GM10248 (cell line): ENCODE measurements at regions not wholly inside any gene's neighbourhood (a gene's known extent, or its start where the extent isn't known, plus 50 kb on each side); places are given as distances from the start of the nearest gene placed in this dataset.

Experiments
- CTCF ChIA-PET: fragments of 300-600 bp; sonication (Branson Sonifier 250); formaldehyde crosslinking; extraction: SDS; loops from one replicate; lab custom pipeline; 2021; ENCODE audit warnings: antibody characterized with exemption; lab: Yijun Ruan, JAX
- POLR2A ChIA-PET: fragments of 350-650 bp; sonication (Branson Sonifier 250); formaldehyde crosslinking; extraction: SDS; loops from one replicate; lab custom pipeline; 2020; ENCODE audit warnings: antibody characterized with exemption; lab: Yijun Ruan, JAX
- DNase-seq: peaks from one replicate; pipeline ENCODE4 v3.0.0; 2012; ENCODE audit errors: extremely low spot score
- TF ChIP-seq, protein P1 (sequence below): IDR thresholded peaks from 2 replicates; pipeline ENCODE4 v1.5.1; 2012; ENCODE audit warnings: mild to moderate bottlenecking, low read depth; ENCODE audit errors: extremely low read depth, missing control alignments, control extremely low read depth

DNA sequence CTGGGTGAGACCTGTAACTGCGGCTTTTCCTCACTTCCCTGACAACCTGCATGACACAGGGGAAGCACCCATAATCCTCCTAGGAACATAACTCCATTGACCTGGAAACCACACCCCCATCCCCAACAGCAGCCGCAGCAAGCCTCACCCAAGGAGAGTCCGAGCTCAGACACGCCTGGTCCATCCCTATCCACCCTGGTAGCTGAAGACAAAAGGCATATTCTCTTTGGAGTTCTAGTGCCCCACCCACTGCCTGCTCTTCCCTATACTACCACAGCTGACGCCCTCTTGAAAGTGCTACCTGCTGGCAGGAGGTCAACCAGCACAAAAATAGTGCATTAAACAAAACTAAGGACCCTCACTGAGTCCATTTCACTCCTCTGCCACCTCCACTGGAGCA is 1080.9 kb upstream of the IGFBP7 start:
- ChIA-PET POLR2A (no interaction called here), CTCF (interaction anchor here (1.5 kb wide), 1 partner anchor 10 kb away, joined by 4 read pairs; no protein-coding TSS in a partner anchor)
- no peak for DNase-seq
- TF ChIP-seq, protein P1, sequence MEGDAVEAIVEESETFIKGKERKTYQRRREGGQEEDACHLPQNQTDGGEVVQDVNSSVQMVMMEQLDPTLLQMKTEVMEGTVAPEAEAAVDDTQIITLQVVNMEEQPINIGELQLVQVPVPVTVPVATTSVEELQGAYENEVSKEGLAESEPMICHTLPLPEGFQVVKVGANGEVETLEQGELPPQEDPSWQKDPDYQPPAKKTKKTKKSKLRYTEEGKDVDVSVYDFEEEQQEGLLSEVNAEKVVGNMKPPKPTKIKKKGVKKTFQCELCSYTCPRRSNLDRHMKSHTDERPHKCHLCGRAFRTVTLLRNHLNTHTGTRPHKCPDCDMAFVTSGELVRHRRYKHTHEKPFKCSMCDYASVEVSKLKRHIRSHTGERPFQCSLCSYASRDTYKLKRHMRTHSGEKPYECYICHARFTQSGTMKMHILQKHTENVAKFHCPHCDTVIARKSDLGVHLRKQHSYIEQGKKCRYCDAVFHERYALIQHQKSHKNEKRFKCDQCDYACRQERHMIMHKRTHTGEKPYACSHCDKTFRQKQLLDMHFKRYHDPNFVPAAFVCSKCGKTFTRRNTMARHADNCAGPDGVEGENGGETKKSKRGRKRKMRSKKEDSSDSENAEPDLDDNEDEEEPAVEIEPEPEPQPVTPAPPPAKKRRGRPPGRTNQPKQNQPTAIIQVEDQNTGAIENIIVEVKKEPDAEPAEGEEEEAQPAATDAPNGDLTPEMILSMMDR, result no peak

DNA sequence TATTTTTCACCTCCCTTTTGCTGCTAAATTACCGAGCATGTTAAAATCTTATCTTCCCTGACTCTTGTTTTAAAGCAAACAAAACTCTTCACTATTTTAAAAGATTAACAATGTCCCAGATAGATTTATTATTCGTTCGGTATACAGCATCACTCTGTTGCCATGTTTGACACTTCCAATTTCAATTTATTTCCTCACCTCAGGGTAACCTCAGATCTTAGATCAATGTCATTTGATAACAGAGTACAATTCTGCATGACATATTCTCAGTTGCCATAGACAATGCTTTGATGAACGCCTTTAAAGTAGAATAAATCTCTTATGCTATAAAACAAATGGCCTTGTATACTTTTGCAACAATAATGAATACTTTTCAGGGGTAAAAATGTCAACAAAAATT is 1078.1 kb upstream of the IGFBP7 start:
- DNase-seq, result no peak
- POLR2A ChIA-PET, result no interaction called here
- CTCF ChIA-PET, result no interaction called here
- TF ChIP-seq, protein P1, result no peak

DNA sequence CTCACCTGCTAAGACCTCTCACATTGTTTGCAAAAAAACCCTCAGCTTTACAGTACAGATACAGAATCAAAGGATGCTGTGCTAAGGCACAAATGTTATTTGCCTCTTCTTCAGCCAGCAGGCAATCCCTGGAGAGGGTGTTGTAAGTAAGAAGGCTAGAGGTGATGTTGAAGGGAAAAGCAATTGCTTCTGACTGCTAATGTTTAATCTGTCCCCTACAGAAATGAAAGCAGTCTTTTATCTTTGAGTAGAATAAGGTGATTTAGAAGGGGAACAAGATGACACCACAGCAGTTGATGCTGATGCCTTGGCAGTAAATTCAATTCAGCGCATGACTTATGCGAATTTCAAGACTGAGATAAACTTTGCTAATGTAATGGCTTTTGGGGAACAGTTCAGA is 1064.8 kb upstream of the IGFBP7 start:
- ChIA-PET POLR2A (no interaction called here), CTCF (no interaction called here)
- TF ChIP-seq, protein P1, result no peak
- DNase-seq, result no peak

DNA sequence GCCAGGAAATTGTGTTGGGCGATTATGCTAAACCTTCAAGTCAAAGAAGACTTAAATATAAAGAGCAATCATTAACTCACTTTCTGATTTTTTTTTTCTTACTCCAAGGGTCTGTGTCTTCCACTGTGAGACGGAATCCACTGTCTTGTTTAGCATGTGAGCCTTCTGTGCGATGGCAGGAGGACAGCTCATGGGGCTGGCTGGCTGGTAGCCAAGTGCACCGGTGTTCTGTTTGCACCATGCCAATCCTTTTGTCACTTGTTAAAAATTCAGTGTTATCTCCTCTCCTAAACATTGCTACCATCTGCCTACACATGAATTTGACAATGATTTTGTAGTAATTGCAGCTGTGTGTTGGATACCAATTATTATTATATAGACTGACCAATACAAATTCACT is 1056.3 kb upstream of the IGFBP7 start:
- CTCF ChIA-PET, result no interaction called here
- TF ChIP-seq, protein P1, result no peak
- no peak for DNase-seq
- POLR2A ChIA-PET, result no interaction called here

DNA sequence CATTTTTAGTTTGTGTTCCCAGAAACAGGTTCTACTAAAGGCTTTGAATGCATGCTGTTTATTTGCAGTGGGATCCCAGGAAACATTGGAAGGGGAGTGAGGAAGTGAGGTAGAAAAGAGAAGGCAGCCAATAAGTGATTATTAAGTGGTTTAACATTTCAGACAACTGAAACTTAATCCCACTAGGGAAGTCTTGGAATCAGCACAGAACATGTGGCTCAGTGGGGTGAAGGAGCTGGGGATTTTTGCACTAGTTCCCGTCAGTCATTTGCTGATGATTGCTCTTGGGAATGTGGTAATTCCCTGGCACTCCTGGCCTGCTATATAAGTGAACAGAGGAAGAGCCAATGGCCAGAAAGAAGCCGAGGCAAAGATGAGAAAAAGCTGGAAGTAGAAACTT is 1053.0 kb upstream of the IGFBP7 start:
- CTCF ChIA-PET, result no interaction called here
- TF ChIP-seq, protein P1, result no peak
- POLR2A ChIA-PET, result no interaction called here
- DNase-seq, result no peak

DNA sequence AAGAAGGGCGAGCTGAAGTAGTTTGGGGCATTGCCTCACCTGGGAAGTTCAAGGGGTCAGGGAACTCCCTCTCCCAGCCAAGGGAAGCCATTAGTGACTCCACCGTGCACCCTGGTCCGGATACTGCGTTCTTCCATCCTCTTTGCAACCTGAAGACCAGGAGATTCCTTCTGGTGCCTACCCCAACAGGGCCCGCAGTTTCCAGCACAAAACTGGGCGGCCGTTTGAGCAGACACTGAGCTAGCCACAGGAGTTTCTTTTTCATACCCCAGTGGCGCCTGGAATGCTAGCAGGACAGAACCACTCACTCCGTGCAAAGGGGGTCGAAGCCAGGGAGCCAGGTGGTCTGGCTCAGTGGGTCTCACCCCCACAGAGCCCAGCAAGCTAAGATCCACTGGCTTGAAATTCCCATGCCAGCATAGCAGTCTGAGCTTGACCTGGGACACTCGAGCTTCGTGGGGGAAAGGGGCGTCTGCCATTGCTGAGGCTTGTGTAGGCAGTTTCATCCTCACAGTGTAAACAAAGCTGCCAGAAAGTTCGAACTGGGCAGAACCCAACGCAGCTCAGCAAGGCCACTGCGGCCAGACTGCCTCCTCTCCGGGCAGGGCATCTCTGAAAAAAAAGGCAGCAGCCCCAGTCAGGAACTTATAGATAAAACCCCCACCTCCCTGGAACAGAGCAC is 1039.4 kb upstream of the IGFBP7 start:
- ChIA-PET CTCF (interaction anchor here (1.1 kb wide), 1 partner anchor 38 kb away, joined by 3 read pairs; no protein-coding TSS in a partner anchor), POLR2A (no interaction called here)
- no peak for DNase-seq
- TF ChIP-seq, protein P1, result no peak

DNA sequence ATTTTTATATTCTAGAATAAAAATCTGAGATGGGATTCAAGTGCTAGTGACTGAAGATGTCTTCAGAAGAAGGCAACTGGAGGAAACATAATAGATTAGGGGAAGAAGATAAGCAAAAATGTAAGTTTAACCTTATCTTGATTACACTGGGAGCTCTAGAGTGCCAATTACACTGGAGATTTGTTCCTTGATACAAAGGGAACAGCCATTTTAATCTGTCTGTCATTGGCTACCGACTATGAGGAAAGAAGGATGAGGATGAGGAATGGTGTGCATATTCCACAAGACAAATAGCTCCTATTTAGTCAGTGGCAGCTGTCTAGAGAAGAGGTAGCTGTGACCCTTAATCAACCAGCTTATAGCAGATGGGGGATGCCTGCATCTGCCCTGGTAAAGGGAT is 1034.5 kb upstream of the IGFBP7 start:
- DNase-seq, result no peak
- TF ChIP-seq, protein P1, result no peak
- ChIA-PET POLR2A (no interaction called here), CTCF (interaction anchor here (1.3 kb wide), 1 partner anchor 8 kb away, joined by 3 read pairs; no protein-coding TSS in a partner anchor)
